A549 (cell line): ENCODE measurements at regions not wholly inside any gene's neighbourhood (a gene's known extent, or its start where the extent isn't known, plus 50 kb on each side); places are given as distances from the start of the nearest gene placed in this dataset.
A peak's percentile ranks its signal among the peaks of the same experiment; 100 is the strongest.

Experiments used
- ATAC-seq, 2 experiments: fragments of 200-7000 bp in 1 of 2; fragments of >200 bp in 1 of 2; cut with Nextera tagmentation in 1 of 2; cut with Tn5 transposase in 1 of 2; 3 replicates each; pipeline versions ENCODE4 v1.8.0 to v1.9.1; 2018 to 2020; ENCODE audit warnings: mild to moderate bottlenecking in 1 of 2, moderate library complexity in 1 of 2
- CTCF ChIA-PET: fragments of 300-600 bp; sonication (Branson Sonifier 250); formaldehyde crosslinking; extraction: SDS; loops from one replicate; lab custom pipeline; 2021; ENCODE audit warnings: antibody characterized with exemption, inconsistent platforms; lab: Yijun Ruan, JAX
- POLR2A ChIA-PET: fragments of 350-600 bp; formaldehyde crosslinking; extraction: SDS; loops from one replicate; lab custom pipeline; 2021; ENCODE audit warnings: antibody characterized with exemption, inconsistent platforms; lab: Yijun Ruan, JAX
- DNase-seq, 2 experiments: peaks; one replicate each; pipeline versions ENCODE4 v3.0.0 to v3.0.0-alpha.2; 2011 to 2016; ENCODE audit warnings: low read depth in 1 of 2, low spot score in 1 of 2
- FAIRE-seq: peaks from 2 replicates; lab custom pipeline; 2011; peaks lifted over from hg19 to GRCh38; lab: Jason Lieb, UNC
- H3K27ac ChIP-seq, 2 experiments: fragments of >200 bp; sonication (Bioruptor Twin); formaldehyde crosslinking; 3 replicates each; pipeline ENCODE4 v1.5.1; 2016 to 2017
- H3K4me1 ChIP-seq: fragments of >200 bp; sonication (Bioruptor Twin); formaldehyde crosslinking; 3 replicates; pipeline ENCODE4 v1.6.1; 2016
- H3K4me2 ChIP-seq: fragments of >200 bp; sonication (Bioruptor Twin); formaldehyde crosslinking; 3 replicates; pipeline ENCODE4 v1.6.1; 2016
- H3K4me3 ChIP-seq: fragments of >200 bp; sonication (Bioruptor Twin); formaldehyde crosslinking; 3 replicates; pipeline ENCODE4 v1.5.1; 2016
- H3K9me3 ChIP-seq: fragments of >200 bp; sonication (Bioruptor Twin); formaldehyde crosslinking; 3 replicates; pipeline ENCODE4 v1.6.1; 2016
- ESRRA ChIP-seq: fragments of 150-350 bp; IDR thresholded peaks from 2 replicates; pipeline ENCODE4 v1.6.1; 2014; ENCODE audit warnings: mild to moderate bottlenecking, low read length, borderline replicate concordance
- HOXA7 ChIP-seq: fragments of 250-450 bp; sonication (Bioruptor Pico); IDR thresholded peaks from 2 replicates; pipeline ENCODE4 v1.5.0; 2020; ENCODE audit warnings: mild to moderate bottlenecking, moderate library complexity
- HOXB13 ChIP-seq: fragments of 250-450 bp; sonication (Bioruptor Pico); IDR thresholded peaks from 2 replicates; pipeline ENCODE4 v1.5.0; 2020; ENCODE audit warnings: low read depth, mild to moderate bottlenecking, moderate library complexity
- JUN ChIP-seq, 2 experiments: fragments of >200 bp; sonication (Bioruptor Twin); formaldehyde crosslinking; IDR thresholded peaks; 2 replicates in 1 of 2; 3 replicates in 1 of 2; pipeline ENCODE4 v1.6.1; 2016 to 2017
- KDM1A ChIP-seq: fragments of 200-600 bp; sonication (generic); IDR thresholded peaks from 2 replicates; pipeline ENCODE4 v1.6.1; 2016; ENCODE audit warnings: low read depth, mild to moderate bottlenecking
- MAX ChIP-seq: IDR thresholded peaks from 2 replicates; pipeline ENCODE4 v1.6.1; 2012
- MYC ChIP-seq: IDR thresholded peaks from 2 replicates; pipeline ENCODE4 v1.6.1; 2012; ENCODE audit warnings: mild to moderate bottlenecking, inconsistent platforms, low read length, improper control_type of control experiment, borderline replicate concordance
- NPAS2 ChIP-seq: fragments of 250-450 bp; sonication (Bioruptor Pico); IDR thresholded peaks from 2 replicates; pipeline ENCODE4 v1.8.0; 2022; ENCODE audit warnings: mild to moderate bottlenecking, moderate library complexity, borderline replicate concordance
- NR3C1 ChIP-seq: fragments of >200 bp; sonication (Bioruptor Twin); formaldehyde crosslinking; IDR thresholded peaks from 3 replicates; pipeline ENCODE4 v1.6.1; 2017
- POLR2AphosphoS2 ChIP-seq: conservative IDR thresholded peaks from 2 replicates; pipeline ENCODE4 v1.6.1; 2012; ENCODE audit warnings: low read length, improper control_type of control experiment, inconsistent platforms
- TFCP2L1 ChIP-seq: fragments of 250-450 bp; sonication (Bioruptor Pico); IDR thresholded peaks from 2 replicates; pipeline ENCODE4 v1.5.0; 2021; ENCODE audit warnings: mild to moderate bottlenecking
- ZC3H11A ChIP-seq: fragments of 450-650 bp; IDR thresholded peaks from 2 replicates; pipeline ENCODE4 v1.6.1; 2014; ENCODE audit warnings: antibody characterized with exemption, mild to moderate bottlenecking
- ZNF302 ChIP-seq: fragments of 250-450 bp; sonication (Bioruptor Pico); IDR thresholded peaks from 2 replicates; pipeline ENCODE4 v1.9.0; 2021; ENCODE audit warnings: inconsistent platforms, mild to moderate bottlenecking, moderate library complexity
- WGBS: methylation state at CpG from one replicate; pipeline ENCODE4 v1.1.6; 2017; ENCODE audit errors: missing lambda C conversion rate; 5-methylcytosine and 5-hydroxymethylcytosine counted together
- TF ChIP-seq, protein P1 (sequence below): fragments of >200 bp; sonication (Bioruptor Twin); formaldehyde crosslinking; IDR thresholded peaks from 3 replicates; pipeline ENCODE4 v1.5.1; 2016
- TF ChIP-seq, protein P2 (sequence below): fragments of 250-450 bp; sonication (Bioruptor Pico); IDR thresholded peaks from 2 replicates; pipeline ENCODE4 v1.5.0; 2020; ENCODE audit warnings: low read depth, mild to moderate bottlenecking, moderate library complexity
- TF ChIP-seq, protein P3 (sequence below): fragments of >200 bp; sonication (Bioruptor Twin); formaldehyde crosslinking; IDR thresholded peaks from 2 replicates; pipeline ENCODE4 v1.6.1; 2016
- TF ChIP-seq, protein P4 (sequence below): fragments of 200-600 bp; sonication (generic); IDR thresholded peaks from 2 replicates; pipeline ENCODE4 v1.6.1; 2016; ENCODE audit warnings: antibody characterized with exemption, mild to moderate bottlenecking, moderate library complexity

DNA sequence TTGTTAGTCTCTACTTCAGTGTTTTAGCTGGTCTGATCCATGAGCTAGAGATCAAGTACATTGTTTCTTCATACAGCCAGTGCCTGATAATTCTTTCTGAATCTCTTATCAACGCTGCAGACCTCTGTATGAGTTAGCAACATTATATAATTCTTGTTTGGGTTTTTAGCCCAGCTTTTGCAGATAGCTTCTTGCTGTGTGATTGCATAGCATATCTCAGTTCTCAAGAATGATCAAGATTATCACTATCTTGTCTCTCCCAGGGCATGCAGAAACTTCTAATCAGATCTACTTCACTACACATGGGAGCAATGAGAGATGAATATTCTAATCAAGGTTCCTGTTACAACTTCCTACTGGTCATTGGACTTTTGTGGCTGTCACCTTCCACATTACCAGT, 158.3 kb downstream of the FAM174A start:
- WGBS = 56% methylated on average over 1 of the region's 1 CpG
- no peak overlapping the region for H3K4me3 ChIP-seq
- peaks cover 18% of the 10 kb centered on the region; the same call in 2 of the 3 replicates for H3K4me1 ChIP-seq
- DNase-seq = no peak
- H3K4me2 ChIP-seq = no peak overlapping the region
- CTCF ChIA-PET = no interaction called here
- POLR2A ChIA-PET = no interaction called here
- FAIRE-seq = no peak
- ATAC-seq = no peak
- TF ChIP-seq MAX = no peak
- no peak for TF ChIP-seq ESRRA
- TF ChIP-seq NPAS2 (CRISPR knock-in tag) = no peak
- TF ChIP-seq, protein P1, sequence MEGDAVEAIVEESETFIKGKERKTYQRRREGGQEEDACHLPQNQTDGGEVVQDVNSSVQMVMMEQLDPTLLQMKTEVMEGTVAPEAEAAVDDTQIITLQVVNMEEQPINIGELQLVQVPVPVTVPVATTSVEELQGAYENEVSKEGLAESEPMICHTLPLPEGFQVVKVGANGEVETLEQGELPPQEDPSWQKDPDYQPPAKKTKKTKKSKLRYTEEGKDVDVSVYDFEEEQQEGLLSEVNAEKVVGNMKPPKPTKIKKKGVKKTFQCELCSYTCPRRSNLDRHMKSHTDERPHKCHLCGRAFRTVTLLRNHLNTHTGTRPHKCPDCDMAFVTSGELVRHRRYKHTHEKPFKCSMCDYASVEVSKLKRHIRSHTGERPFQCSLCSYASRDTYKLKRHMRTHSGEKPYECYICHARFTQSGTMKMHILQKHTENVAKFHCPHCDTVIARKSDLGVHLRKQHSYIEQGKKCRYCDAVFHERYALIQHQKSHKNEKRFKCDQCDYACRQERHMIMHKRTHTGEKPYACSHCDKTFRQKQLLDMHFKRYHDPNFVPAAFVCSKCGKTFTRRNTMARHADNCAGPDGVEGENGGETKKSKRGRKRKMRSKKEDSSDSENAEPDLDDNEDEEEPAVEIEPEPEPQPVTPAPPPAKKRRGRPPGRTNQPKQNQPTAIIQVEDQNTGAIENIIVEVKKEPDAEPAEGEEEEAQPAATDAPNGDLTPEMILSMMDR = no peak
- TF ChIP-seq, protein P2, sequence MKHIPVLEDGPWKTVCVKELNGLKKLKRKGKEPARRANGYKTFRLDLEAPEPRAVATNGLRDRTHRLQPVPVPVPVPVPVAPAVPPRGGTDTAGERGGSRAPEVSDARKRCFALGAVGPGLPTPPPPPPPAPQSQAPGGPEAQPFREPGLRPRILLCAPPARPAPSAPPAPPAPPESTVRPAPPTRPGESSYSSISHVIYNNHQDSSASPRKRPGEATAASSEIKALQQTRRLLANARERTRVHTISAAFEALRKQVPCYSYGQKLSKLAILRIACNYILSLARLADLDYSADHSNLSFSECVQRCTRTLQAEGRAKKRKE (CRISPR knock-in tag) = no peak
- no peak for TF ChIP-seq POLR2AphosphoS2
- TF ChIP-seq ZC3H11A = no peak
- no peaks in the 10 kb centered on the region for H3K9me3 ChIP-seq
- H3K27ac ChIP-seq = no peak overlapping the region

- WGBS = 39% methylated on average over 4 of the region's 4 CpGs
- Histone ChIP-seq H3K9me3 (no peaks in the 10 kb centered on the region), H3K4me2 (no peak overlapping the region), H3K4me1 (peaks cover 18% of the 10 kb centered on the region; the same call in 2 of the 3 replicates), H3K4me3 (no peak overlapping the region), H3K27ac (no peak overlapping the region)
- TF ChIP-seq, protein P3, sequence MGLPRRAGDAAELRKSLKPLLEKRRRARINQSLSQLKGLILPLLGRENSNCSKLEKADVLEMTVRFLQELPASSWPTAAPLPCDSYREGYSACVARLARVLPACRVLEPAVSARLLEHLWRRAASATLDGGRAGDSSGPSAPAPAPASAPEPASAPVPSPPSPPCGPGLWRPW = no peak
- TF ChIP-seq MYC = no peak
- no peak for TF ChIP-seq HOXA7 (CRISPR knock-in tag)
- TF ChIP-seq NR3C1 = no peak
- no peak for TF ChIP-seq KDM1A
- no peak for TF ChIP-seq TFCP2L1
- TF ChIP-seq, protein P4, sequence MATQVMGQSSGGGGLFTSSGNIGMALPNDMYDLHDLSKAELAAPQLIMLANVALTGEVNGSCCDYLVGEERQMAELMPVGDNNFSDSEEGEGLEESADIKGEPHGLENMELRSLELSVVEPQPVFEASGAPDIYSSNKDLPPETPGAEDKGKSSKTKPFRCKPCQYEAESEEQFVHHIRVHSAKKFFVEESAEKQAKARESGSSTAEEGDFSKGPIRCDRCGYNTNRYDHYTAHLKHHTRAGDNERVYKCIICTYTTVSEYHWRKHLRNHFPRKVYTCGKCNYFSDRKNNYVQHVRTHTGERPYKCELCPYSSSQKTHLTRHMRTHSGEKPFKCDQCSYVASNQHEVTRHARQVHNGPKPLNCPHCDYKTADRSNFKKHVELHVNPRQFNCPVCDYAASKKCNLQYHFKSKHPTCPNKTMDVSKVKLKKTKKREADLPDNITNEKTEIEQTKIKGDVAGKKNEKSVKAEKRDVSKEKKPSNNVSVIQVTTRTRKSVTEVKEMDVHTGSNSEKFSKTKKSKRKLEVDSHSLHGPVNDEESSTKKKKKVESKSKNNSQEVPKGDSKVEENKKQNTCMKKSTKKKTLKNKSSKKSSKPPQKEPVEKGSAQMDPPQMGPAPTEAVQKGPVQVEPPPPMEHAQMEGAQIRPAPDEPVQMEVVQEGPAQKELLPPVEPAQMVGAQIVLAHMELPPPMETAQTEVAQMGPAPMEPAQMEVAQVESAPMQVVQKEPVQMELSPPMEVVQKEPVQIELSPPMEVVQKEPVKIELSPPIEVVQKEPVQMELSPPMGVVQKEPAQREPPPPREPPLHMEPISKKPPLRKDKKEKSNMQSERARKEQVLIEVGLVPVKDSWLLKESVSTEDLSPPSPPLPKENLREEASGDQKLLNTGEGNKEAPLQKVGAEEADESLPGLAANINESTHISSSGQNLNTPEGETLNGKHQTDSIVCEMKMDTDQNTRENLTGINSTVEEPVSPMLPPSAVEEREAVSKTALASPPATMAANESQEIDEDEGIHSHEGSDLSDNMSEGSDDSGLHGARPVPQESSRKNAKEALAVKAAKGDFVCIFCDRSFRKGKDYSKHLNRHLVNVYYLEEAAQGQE = no peak
- no peak for TF ChIP-seq ZNF302 (CRISPR knock-in tag)
- TF ChIP-seq MAX = no peak
- ChIA-PET CTCF (no interaction called here), POLR2A (no interaction called here)
- no peak for FAIRE-seq
- no peak for DNase-seq
- no peak for ATAC-seq
These were observed 158.9 kb downstream of the FAM174A start for GRCh38 chr5:100694100-100694499.

DNA sequence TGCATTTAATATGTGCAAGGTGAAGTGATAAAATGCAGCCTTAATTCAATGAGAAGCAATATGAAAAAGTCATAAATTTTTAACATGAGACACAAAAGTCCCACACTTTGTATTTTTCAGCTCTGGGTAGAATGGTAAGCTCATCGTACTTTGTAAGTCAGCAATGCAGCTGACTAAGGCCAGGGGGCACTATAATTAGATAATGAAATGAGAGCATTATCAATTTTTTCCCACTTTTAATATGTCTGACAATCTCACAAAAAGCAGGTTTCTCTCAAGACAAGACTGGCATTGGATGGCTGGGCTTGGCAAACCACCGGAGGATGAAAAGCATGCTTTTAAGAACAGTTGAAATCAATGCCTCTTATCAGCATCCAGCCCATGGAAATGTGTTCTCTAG, 162.8 kb downstream of the FAM174A start:
- FAIRE-seq (no peak), ATAC-seq (no peak), DNase-seq (no peak)
- ChIA-PET POLR2A (no interaction called here), CTCF (interaction anchor here (0.8 kb wide), 1 partner anchor 9 kb away, joined by 4 read pairs; no protein-coding TSS in a partner anchor)
- Histone ChIP-seq H3K4me2 (no peak overlapping the region), H3K4me1 (no peaks in the 10 kb centered on the region), H3K9me3 (no peaks in the 10 kb centered on the region), H3K4me3 (no peak overlapping the region), H3K27ac (no peak overlapping the region)
- no peak for TF ChIP-seq ESRRA
- TF ChIP-seq, protein P2 (CRISPR knock-in tag) = no peak
- TF ChIP-seq KDM1A = no peak
- TF ChIP-seq, protein P1 = 0 out of 3 replicates have a peak, but pooled peaks have one; percentile 15
- TF ChIP-seq HOXA7 (CRISPR knock-in tag) = no peak
- no peak for TF ChIP-seq JUN (IDR thresholded peaks at IDR 0.05)
- no peak for TF ChIP-seq HOXB13 (CRISPR knock-in tag)
- WGBS = 88% methylated on average over 2 of the region's 2 CpGs
